Spleen (tissue), 7 donors: ENCODE measurements at regions not wholly inside any gene's neighbourhood (a gene's known extent, or its start where the extent isn't known, plus 50 kb on each side); places are given as distances from the start of the nearest gene placed in this dataset.

ENCODE experiments used
- CTCF ChIP-seq, 11 experiments: fragments of 200-600 bp in 7 of 11; fragments of 450-650 bp in 4 of 11; sonication (generic) in 4 of 11; IDR thresholded peaks in 8 of 11; conservative IDR thresholded peaks in 3 of 11; 1 replicate in 7 of 11; 2 replicates in 4 of 11; pipeline versions ENCODE4 v1.4.0 to v1.8.0; 2016 to 2021; ENCODE audit warnings: antibody characterized with exemption in 11 of 11, inconsistent platforms in 4 of 11, mild to moderate bottlenecking in 1 of 11
- POLR2A ChIP-seq, 3 donors: fragments of 450-650 bp; IDR thresholded peaks; one replicate each; pipeline ENCODE4 v1.5.1; 2017; ENCODE audit warnings: antibody characterized with exemption in 3 of 3, mild to moderate bottlenecking in 1 of 3
- POLR2AphosphoS5 ChIP-seq, 3 donors: sonication (generic); formaldehyde crosslinking; IDR thresholded peaks; one replicate each; pipeline ENCODE4 v1.5.1; 2017; ENCODE audit warnings: antibody characterized with exemption in 3 of 3
- donor health status: DM: no; HTN: no; CAD: no; lungs with moderate emphysema.
- donor health status: DM: no; HTN: no; CAD: no.
- donor health status: DM: no; HTN: no; CAD: no.

GRCh38 chr6:168184701-168185100 lies 105.7 kb upstream of the FRMD1 start:
- TF ChIP-seq CTCF (IDR thresholded peaks at IDR 0.05 in 8 of 11, conservative IDR thresholded peaks at IDR 0.05 in 3 of 11) (no peak), POLR2AphosphoS5 (IDR thresholded peaks at IDR 0.05) (no peak), POLR2A (IDR thresholded peaks at IDR 0.05) (no peak)
